ENCODE measurements at regions not wholly inside any gene's neighbourhood (a gene's known extent, or its start where the extent isn't known, plus 50 kb on each side); places are given as distances from the start of the nearest gene placed in this dataset.
"Not testable (repeated sequence)": the region's sequence is repeated elsewhere in the genome, so short reads cannot be mapped to it uniquely, and the experiment has no call there.

- no peak for DNase-seq
Measured at GRCh38 chr1:121443001-121443540, 258.3 kb downstream of the SRGAP2C start.

DNA sequence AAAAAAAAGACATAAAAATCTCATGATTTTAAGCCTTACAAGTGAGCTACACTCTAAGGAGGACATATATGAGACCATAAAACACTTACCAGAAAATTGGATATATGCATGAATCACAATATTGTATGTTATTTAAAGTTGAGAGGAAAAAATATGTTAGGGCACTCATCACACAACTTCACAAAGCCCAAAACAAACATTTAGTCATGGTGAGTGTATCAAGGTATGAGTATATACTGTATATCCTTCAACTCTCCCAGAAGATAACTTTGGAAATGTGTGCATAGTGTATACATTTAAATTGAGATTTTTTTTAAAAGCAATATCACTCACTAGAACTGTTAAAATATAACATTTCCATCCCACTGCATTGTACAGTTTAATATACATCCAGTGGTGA, 259.3 kb downstream of the SRGAP2C start:
- DNase-seq = no peak

DNA sequence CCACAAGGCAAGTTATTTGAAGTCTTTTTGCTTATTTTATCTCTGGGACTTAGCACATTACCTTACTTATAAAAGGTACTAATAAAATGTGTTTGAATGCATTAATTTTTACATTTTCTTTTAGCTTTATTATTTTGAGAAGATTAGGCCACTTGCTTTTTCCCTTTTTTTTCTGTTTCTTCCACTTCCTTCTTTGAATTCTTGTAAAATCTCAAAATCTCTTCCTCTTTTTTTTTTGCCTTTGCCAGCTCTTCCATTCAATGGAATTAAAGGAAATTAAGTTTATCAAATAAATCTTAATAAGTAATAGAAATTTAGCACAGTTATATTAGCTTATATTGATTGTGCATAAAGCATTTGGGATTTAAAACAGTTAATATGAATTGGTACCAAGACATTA, 260.9 kb downstream of the SRGAP2C start:
- DNase-seq = no peak

DNA sequence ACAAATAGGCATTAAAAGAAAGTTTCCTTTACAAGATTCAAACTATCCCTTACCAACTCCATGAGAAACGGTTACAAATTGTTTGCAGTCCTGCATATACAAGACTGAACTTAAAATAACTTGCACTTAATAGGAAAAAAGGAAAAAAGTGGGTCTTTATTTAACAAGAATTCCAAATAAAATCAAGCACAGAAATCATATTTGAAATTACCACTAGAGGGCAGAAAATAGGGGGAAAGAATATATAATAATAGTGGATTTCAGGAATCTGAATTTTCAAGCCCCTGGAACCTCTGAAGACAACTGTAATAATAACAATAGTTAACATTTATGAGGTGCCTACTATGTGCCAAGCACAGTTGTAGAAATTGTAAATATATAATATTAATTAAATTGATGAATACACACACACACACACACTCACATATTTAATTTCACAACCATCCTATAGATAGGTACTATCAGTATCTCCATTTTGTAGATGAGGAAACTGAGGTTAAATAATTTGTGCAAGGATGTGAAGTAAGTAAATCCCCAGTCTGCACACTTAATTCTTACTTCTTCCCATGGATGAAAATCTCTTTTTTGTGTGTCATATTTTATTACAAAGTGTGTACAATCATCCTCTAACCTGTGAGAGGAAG, 262.6 kb downstream of the SRGAP2C start:
- not testable (repeated sequence) for DNase-seq

- DNase-seq = not testable (repeated sequence)
Measured at GRCh38 chr1:121448064-121448463, 263.3 kb downstream of the SRGAP2C start.

GRCh38 chr1:121448851-121449250, 264.1 kb downstream of the SRGAP2C start:
- DNase-seq = no peak

- DNase-seq = no peak
Measured at GRCh38 chr1:121452484-121452883, 267.7 kb downstream of the SRGAP2C start.

GRCh38 chr1:121458291-121459048, 273.7 kb downstream of the SRGAP2C start:
- no peak for DNase-seq

- DNase-seq = no peak
Measured at GRCh38 chr1:121459235-121459634, 274.5 kb downstream of the SRGAP2C start.

GRCh38 chr1:121469395-121469794, 284.6 kb downstream of the SRGAP2C start:
- not testable (repeated sequence) for DNase-seq

- DNase-seq = not testable (repeated sequence)
Measured at GRCh38 chr1:121470401-121470800, 285.6 kb downstream of the SRGAP2C start.

GRCh38 chr1:121471523-121471922, 286.7 kb downstream of the SRGAP2C start:
- no peak for DNase-seq

DNA sequence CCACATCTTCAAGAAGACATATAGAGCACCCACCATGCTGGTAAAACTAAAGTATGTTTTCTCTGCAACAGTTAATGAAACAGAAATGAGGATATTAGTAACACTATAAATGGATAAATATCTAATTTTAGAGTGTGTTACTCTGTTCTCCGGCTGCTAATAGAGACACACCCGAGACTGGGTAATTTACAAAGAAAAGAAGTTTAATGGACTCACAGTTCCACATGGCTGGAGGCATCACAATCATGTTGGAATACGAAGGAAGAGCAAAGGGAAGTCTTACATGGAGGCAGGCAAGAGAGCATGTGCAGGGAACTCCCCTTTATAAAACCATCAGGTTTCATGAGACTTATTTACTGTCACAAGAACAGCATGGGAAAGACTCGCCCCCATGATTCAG, 287.2 kb downstream of the SRGAP2C start:
- no peak for DNase-seq

GRCh38 chr1:121483234-121483633, 298.5 kb downstream of the SRGAP2C start:
- no peak for DNase-seq

DNA sequence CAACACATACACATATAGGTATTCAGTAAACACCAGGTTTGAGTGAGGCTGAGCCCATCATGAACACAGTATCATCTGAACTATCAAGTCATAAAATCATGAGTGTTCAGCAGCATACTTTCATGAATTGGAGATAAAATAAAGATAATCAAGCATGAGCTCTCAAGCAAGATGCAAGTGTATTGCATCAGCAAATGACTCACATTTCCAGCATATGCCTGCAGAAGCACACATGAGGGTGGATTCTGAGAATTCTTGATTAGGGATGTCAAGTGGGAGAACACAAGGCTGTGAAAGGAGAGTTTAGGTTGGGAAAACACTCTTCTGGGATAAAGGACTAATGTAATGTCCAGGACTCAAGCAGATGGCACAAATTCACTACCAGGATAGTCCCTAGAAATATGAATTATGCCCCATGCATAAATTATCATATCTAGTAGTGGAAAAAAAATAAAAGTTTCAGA, 299.2 kb downstream of the SRGAP2C start:
- no peak for DNase-seq

DNA sequence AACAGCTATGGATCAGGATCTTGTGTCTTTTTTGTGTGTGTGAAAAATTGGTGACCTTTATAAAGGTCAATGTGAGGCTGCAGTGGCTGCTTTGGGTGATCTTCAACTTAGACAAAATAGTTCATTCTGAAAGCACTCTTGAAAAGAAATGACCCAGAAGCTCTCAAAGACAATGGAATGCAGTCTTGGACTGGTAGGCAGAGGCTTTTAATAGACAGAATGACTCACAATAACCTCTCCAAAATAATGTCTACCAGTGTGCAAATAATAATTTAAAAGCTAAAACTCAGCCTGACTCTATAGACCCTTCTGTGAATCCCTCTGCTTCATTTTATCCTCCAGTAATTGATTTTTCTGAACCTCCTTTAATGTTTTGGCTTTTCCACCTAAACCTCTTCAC, 310.0 kb downstream of the SRGAP2C start:
- not testable (repeated sequence) for DNase-seq

DNA sequence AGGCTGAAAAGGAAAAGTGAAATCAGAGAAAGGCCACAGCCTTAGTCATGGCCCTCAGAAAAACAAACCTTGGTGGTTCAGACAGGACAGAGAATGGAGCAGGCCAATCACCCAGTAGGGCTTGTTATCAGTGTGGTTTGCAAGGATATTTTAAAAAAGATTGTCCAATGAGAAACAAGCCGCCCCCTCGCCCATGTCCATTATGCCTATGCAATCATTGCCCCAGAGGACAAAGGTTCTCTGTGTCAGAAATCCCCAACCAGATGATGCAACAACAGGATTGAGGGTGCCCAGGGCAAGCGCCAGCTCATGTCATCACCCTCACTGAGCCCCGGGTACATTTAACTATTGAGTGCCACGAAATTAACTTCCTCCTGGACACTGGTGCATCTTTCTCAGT, 326.7 kb downstream of the SRGAP2C start:
- DNase-seq = not testable (repeated sequence)

DNA sequence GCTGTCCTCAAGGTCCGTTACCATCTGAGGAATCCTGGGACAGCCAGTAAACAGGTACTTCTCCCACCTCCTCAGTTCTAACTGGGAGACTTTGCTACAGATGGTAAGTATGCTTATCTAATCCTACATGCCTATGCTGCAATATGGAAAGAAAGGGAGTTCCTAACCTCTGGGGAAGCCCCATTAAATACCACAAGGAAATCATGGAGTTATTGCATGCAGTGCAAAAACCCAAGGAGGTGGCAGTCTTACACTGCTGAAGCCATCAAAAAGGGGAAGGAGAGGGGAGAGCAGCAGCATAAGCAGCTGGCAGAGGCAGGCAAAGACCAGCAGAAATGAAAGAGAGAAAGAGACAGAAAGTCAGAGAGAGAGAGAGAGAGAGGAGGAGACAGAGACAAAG, 327.1 kb downstream of the SRGAP2C start:
- not testable (repeated sequence) for DNase-seq

- no peak for DNase-seq
Measured at GRCh38 chr1:121515235-121515634, 330.5 kb downstream of the SRGAP2C start.

GRCh38 chr1:121516234-121516967, 331.6 kb downstream of the SRGAP2C start:
- no peak for DNase-seq

DNA sequence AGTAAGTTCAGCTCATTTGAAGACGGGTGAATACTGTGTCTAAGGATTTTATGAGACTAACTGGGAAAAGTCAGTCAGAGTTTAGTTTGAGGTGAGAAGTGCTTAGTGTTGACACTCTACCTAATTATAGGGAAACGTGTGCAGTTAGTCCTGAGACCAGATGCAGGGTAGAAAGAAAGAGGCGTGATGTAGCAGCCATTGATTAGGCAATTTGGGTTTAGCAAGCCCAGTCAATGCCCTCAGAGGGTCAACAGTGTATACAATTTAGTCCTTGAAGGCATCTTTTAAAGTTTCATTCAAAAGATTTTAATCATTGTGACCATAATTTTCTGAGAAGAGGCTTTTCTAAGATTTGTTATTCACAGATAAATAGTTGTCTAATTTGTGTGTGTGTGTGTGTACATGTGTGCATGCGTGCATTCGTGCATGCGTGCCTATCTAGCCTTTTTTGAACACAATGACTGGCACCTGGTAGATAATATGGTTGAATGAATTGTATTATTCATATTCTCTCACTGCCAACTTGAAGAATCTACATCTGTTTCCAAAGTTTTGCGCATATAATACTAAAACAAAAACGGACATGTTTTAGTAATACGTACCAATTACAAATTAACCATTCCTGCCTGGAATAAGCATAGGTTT, 332.9 kb downstream of the SRGAP2C start:
- DNase-seq = no peak

DNA sequence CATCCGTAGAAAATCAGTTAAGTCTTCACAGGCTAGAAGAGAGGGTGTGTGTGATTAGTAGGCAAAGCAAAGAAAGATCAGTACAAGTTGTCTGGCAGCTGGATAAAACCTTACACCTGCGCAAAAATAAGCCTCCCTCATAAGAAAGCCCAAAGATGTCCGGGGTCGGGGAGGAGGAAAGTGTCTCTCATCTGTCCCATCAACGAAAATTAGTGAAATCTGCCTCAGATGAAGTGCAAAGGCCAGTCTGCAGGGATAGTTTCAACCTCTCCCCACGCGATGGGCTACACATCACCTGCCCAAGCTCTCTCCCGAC, 333.9 kb downstream of the SRGAP2C start:
- DNase-seq = no peak
